Tibial nerve (tissue), 4 donors: ENCODE measurements at regions not wholly inside any gene's neighbourhood (a gene's known extent, or its start where the extent isn't known, plus 50 kb on each side); places are given as distances from the start of the nearest gene placed in this dataset.

Experiments
- CTCF ChIP-seq, 5 experiments: fragments of 200-600 bp in 3 of 5; fragments of 450-650 bp in 2 of 5; sonication (generic) in 3 of 5; IDR thresholded peaks; one replicate each; pipeline ENCODE4 v1.5.1; 2016 to 2019; ENCODE audit warnings: antibody characterized with exemption in 5 of 5, mild to moderate bottlenecking in 3 of 5, moderate library complexity in 2 of 5
- EP300 ChIP-seq, 2 donors: sonication (generic); formaldehyde crosslinking; IDR thresholded peaks; one replicate each; pipeline ENCODE4 v1.6.1; 2017; ENCODE audit warnings: antibody characterized with exemption in 2 of 2, mild to moderate bottlenecking in 1 of 2
- POLR2A ChIP-seq, 2 donors: fragments of 450-650 bp; IDR thresholded peaks; one replicate each; pipeline ENCODE4 v1.6.1; 2017; ENCODE audit warnings: antibody characterized with exemption in 2 of 2, mild to moderate bottlenecking in 2 of 2, moderate library complexity in 2 of 2

- TF ChIP-seq EP300 (IDR thresholded peaks at IDR 0.05) (no peak), CTCF (IDR thresholded peaks at IDR 0.05) (no peak), POLR2A (IDR thresholded peaks at IDR 0.05) (no peak)
Measured at GRCh38 chr13:109568339-109568818, 218.0 kb downstream of the IRS2 start.
